ENCODE measurements at regions not wholly inside any gene's neighbourhood (a gene's known extent, or its start where the extent isn't known, plus 50 kb on each side); places are given as distances from the start of the nearest gene placed in this dataset.

DNA sequence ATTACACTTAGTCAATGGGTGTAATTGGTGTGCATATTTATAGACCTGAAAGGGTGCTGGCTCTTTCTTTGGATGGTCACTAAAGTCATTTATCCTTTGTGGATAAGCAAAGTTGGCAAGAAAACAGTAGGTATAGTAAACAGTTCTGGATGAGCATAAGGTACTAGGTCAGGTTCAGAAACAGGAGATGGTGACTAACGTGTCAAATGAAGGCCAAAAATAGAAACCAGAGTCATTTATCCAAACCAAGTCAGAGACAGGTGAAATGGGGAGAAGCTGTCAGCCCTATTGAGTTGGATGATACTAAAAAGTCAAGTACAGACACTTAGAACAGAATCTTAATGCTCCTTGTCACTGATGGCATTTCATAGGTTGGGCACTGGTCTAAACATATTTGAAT, 313.1 kb downstream of the KLHL13 start:
- FAIRE-seq (no peak), DNase-seq (ENCODE audit: insufficient read length, low spot score) (no peak)
- TF ChIP-seq, protein P1, sequence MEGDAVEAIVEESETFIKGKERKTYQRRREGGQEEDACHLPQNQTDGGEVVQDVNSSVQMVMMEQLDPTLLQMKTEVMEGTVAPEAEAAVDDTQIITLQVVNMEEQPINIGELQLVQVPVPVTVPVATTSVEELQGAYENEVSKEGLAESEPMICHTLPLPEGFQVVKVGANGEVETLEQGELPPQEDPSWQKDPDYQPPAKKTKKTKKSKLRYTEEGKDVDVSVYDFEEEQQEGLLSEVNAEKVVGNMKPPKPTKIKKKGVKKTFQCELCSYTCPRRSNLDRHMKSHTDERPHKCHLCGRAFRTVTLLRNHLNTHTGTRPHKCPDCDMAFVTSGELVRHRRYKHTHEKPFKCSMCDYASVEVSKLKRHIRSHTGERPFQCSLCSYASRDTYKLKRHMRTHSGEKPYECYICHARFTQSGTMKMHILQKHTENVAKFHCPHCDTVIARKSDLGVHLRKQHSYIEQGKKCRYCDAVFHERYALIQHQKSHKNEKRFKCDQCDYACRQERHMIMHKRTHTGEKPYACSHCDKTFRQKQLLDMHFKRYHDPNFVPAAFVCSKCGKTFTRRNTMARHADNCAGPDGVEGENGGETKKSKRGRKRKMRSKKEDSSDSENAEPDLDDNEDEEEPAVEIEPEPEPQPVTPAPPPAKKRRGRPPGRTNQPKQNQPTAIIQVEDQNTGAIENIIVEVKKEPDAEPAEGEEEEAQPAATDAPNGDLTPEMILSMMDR (IDR thresholded peaks at IDR 0.05; ENCODE audit: insufficient read depth, missing control alignments): no peak

DNA sequence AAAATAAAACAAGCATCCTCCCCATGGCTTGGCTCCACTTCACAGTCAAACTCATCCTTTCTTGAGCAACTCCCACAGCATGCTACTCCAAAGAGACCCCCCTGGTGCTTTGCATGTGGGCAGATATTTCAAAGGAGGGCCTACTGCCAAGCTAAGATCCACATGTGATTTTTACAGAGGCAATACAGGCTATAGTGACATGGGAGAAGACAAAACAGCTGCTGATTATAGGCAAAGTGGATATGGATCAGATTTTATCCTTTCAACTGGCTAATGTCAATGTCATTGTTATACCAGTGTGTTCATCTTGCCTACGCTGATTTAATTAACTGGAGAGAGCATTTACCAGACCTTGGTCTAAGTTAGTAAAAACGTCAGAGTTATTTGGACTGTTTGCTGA, 328.3 kb downstream of the KLHL13 start:
- FAIRE-seq (no peak), DNase-seq (ENCODE audit: insufficient read length, low spot score) (no peak)
- TF ChIP-seq, protein P1 (IDR thresholded peaks at IDR 0.05; ENCODE audit: insufficient read depth, missing control alignments): no peak

DNA sequence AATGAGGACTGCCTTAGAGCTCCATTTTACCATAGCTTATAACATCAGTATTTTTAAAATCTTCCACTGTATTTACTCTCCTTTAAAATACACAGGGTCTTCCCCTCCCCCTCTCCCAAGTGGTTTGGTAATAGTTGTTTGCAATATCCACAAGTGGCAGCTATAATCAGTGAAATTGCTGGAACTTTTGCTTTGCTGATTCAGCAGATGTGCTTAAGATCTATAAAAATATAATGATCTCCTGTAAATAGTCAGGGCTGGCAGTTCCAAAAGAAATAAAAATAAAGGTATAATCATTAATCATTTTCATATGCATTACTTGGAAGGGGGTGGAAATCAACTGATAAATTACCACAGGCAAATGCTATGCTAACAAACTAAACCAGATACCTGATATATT, 345.2 kb downstream of the KLHL13 start:
- TF ChIP-seq, protein P1 (IDR thresholded peaks at IDR 0.05; ENCODE audit: insufficient read depth, missing control alignments): no peak
- no peak for DNase-seq (ENCODE audit: insufficient read length, low spot score)
- no peak for FAIRE-seq

DNA sequence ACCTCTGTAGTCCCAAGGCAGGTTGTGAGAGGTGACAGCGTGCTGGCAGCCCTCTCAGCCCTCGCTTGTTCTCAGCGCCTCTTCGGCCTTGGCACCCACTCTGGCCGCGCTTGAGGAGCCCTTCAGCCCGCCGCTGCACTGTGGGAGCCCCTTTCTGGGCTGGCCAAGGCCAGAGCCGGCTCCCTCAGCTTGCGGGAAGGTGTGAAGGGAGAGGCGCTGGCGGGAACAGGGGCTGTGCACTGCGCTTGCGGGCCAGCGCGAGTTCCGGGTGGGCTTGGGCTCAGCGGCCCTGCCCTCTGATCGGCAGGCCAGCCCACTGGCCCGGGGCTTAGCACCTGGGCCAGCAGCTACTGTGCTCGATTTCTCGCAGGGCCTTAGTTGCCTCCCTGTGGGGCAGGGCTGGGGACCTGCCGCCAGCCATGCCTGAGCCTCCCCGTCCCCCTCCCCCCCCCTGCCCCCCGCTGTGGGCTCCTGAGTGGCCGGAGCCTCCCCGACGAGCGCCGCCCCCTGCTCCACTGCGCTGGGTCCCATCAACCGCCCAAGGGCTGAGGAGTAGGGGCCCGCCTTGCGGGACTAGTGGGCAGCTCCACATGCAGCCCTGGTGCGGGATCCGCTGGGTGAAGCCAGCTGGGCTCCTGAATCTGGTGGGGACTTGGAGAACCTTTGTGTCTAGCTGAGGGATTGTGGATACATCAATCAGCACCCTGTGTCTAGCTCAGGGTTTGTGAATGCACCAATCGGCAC, 347.6 kb downstream of the KLHL13 start:
- TF ChIP-seq, protein P1 (IDR thresholded peaks at IDR 0.05; ENCODE audit: insufficient read depth, missing control alignments): no peak
- FAIRE-seq (no peak), DNase-seq (ENCODE audit: insufficient read length, low spot score) (no peak)

DNA sequence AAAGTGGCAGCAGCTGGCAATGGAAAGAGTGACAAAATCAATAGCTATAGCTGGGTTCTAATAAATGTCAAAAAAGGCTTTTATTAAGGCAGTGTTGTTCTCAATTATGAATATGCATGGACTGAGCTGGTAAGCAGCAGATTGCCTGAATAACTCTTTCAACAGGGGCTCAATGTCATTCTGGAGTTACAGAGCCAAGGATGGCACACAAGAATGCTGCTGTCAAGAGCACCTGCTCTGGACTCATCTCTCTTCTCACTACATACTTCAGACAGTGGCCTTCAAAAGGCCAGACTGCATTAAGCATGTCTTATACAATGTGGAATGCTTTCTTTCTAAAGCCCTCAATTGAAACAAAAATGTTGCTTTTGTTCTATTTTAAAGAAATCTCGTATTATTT, 351.4 kb downstream of the KLHL13 start:
- DNase-seq (ENCODE audit: insufficient read length, low spot score) (no peak), FAIRE-seq (no peak)
- TF ChIP-seq, protein P1 (IDR thresholded peaks at IDR 0.05; ENCODE audit: insufficient read depth, missing control alignments): no peak

DNA sequence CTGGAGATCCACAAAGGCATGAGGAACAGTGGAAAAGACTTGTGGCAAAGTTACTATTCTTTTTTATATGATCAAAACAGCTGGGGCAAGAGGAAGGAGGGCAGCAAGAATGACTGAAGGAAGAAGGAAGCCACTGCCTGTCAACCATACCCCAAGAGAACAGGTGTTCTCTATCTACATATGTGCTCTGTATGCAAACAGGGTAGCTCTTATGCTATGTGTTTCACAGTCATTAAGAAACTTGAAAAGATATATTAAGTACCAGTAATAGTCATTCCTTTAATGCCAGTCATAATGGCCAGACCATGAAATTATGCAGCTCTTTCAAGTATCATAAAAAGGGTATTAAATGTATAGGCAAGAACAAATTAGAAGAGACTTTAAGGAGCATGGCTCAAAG, 363.9 kb downstream of the KLHL13 start:
- no peak for FAIRE-seq
- TF ChIP-seq, protein P1 (IDR thresholded peaks at IDR 0.05; ENCODE audit: insufficient read depth, missing control alignments): no peak

DNA sequence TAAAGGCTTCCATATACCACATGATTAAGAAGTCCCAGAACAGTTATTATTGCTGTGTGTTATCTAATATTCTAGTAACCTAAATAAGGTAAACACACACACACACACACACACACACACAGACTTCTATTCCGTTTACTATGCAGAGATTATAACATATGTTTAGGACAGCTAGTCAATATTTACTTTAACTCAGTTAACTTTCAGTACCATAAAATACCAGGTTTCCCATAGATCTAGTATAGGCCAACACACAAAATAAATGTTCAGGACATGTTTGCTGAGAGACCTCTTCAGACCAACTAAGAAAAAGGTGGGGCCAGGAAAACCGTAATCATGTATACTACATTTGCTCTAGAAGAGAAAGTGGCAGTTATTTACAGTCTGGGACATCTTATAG, 365.5 kb downstream of the KLHL13 start:
- TF ChIP-seq, protein P1 (IDR thresholded peaks at IDR 0.05; ENCODE audit: insufficient read depth, missing control alignments): no peak
- FAIRE-seq: no peak
- no peak for DNase-seq (ENCODE audit: insufficient read length, low spot score)

More for the DNA sequence above, 363.9 kb downstream of the KLHL13 start:
- no peak for DNase-seq (ENCODE audit: insufficient read length, low spot score)
